SK-N-SH (cell line): ENCODE measurements at regions not wholly inside any gene's neighbourhood (a gene's known extent, or its start where the extent isn't known, plus 50 kb on each side); places are given as distances from the start of the nearest gene placed in this dataset.

ENCODE experiments used
- CTCF ChIA-PET: fragments of 300-600, 350-600 bp; formaldehyde crosslinking; extraction: SDS; loops from one replicate; lab custom pipeline; 2021; lab: Yijun Ruan, JAX
- POLR2A ChIA-PET: fragments of 350-600 bp; sonication (Branson Sonifier 250); formaldehyde crosslinking; extraction: SDS; loops from one replicate; lab custom pipeline; 2020; ENCODE audit warnings: antibody characterized with exemption, inconsistent platforms; lab: Yijun Ruan, JAX
- DNase-seq: peaks from one replicate; pipeline ENCODE4 v3.0.0; 2012
- H2AFZ ChIP-seq: fragments of 200-600 bp; sonication (generic); 2 replicates; pipeline ENCODE4 v1.8.1; 2016; ENCODE audit warnings: antibody characterized with exemption, mild to moderate bottlenecking, low read depth
- H3F3A ChIP-seq: fragments of 200-600 bp; sonication (generic); replicated peaks from 2 replicates; pipeline ENCODE3; 2016; ENCODE audit warnings: antibody characterized with exemption, mild to moderate bottlenecking; ENCODE audit not compliant: insufficient read depth
- H3K27ac ChIP-seq, 2 experiments: fragments of 200-500 bp in 1 of 2; fragments of 200-600 bp in 1 of 2; sonication (Bioruptor generic) in 1 of 2; sonication (generic), shearing (Covaris generic) in 1 of 2; 2 replicates each; pipeline versions ENCODE4 v1.5.1 to v1.6.1; 2014 to 2016; ENCODE audit warnings: low read depth in 2 of 2, inconsistent platforms in 1 of 2, low read length in 1 of 2, mild to moderate bottlenecking in 1 of 2, mixed read lengths in 1 of 2
- H3K27me3 ChIP-seq: fragments of 200-600 bp; sonication (generic), shearing (Covaris generic); 2 replicates; pipeline ENCODE4 v1.6.1; 2016; ENCODE audit warnings: mixed run types; ENCODE audit not compliant: insufficient read depth
- H3K36me3 ChIP-seq, 2 experiments: fragments of 200-500 bp in 1 of 2; fragments of 200-600 bp in 1 of 2; sonication (Bioruptor generic) in 1 of 2; sonication (generic) in 1 of 2; replicated peaks in 1 of 2; 2 replicates each; pipeline versions ENCODE3 to v1.5.1; 2014 to 2016; ENCODE audit warnings: low read length in 1 of 2, mild to moderate bottlenecking in 1 of 2; ENCODE audit not compliant: insufficient read depth in 2 of 2, control insufficient read depth in 1 of 2
- H3K4me1 ChIP-seq, 2 experiments: fragments of 200-500 bp in 1 of 2; fragments of 200-600 bp in 1 of 2; sonication (Bioruptor generic) in 1 of 2; sonication (generic), shearing (Covaris generic) in 1 of 2; 2 replicates each; pipeline versions ENCODE4 v1.5.1 to v1.6.1; 2014 to 2016; ENCODE audit warnings: low read depth in 1 of 2, low read length in 1 of 2, mixed run types in 1 of 2; ENCODE audit not compliant: insufficient read depth in 2 of 2, control insufficient read depth in 1 of 2
- H3K4me2 ChIP-seq: fragments of 200-600 bp; sonication (generic), shearing (Covaris generic); 2 replicates; pipeline ENCODE4 v1.6.1; 2017; ENCODE audit warnings: mixed run types
- H3K4me3 ChIP-seq, 2 experiments: fragments of 200-500 bp in 1 of 2; fragments of 200-600 bp in 1 of 2; sonication (Bioruptor generic) in 1 of 2; sonication (generic), shearing (Covaris generic) in 1 of 2; 2 replicates each; pipeline versions ENCODE4 v1.5.1 to v1.8.1; 2014 to 2016; ENCODE audit warnings: low read depth in 2 of 2, inconsistent platforms in 1 of 2, low read length in 1 of 2, mild to moderate bottlenecking in 1 of 2, mixed read lengths in 1 of 2, moderate library complexity in 1 of 2
- H3K79me2 ChIP-seq: fragments of 200-600 bp; sonication (generic); 2 replicates; pipeline ENCODE4 v1.8.1; 2017; ENCODE audit warnings: mild to moderate bottlenecking; ENCODE audit not compliant: insufficient read depth
- H3K9ac ChIP-seq: fragments of 200-600 bp; sonication (generic); 2 replicates; pipeline ENCODE4 v1.6.1; 2017; ENCODE audit warnings: mixed run types
- H3K9me2 ChIP-seq: fragments of 200-600 bp; sonication (generic); 2 replicates; pipeline ENCODE4 v1.6.1; 2017; ENCODE audit warnings: mixed run types
- H3K9me3 ChIP-seq: fragments of 200-600 bp; sonication (generic); 2 replicates; pipeline ENCODE4 v1.6.1; 2017; ENCODE audit warnings: mixed run types, mild to moderate bottlenecking, moderate library complexity
- H4K20me1 ChIP-seq: fragments of 200-600 bp; sonication (generic); 2 replicates; pipeline ENCODE4 v1.6.1; 2017; ENCODE audit warnings: mild to moderate bottlenecking, mixed run types; ENCODE audit not compliant: insufficient read depth
- CTCF ChIP-seq: fragments of 200-600 bp; sonication (generic); IDR thresholded peaks from 2 replicates; pipeline ENCODE4 v1.6.1; 2017; ENCODE audit warnings: antibody characterized with exemption, mild to moderate bottlenecking, moderate library complexity
- EP300 ChIP-seq, 2 experiments: IDR thresholded peaks; 2 replicates each; pipeline versions ENCODE4 v1.4.0 to v1.6.1; 2012; ENCODE audit warnings: borderline replicate concordance in 1 of 2, low read depth in 1 of 2, low read length in 1 of 2
- FOXJ3 ChIP-seq: sonication (generic); formaldehyde crosslinking; IDR thresholded peaks from 2 replicates; pipeline ENCODE4 v1.5.1; 2020; ENCODE audit warnings: mild to moderate bottlenecking, missing genetic modification reagents
- FOXM1 ChIP-seq: IDR thresholded peaks from 2 replicates; pipeline ENCODE4 v1.4.0; 2012; ENCODE audit warnings: low read depth, mild to moderate bottlenecking
- IRF3 ChIP-seq: fragments of 150-350 bp; IDR thresholded peaks from 2 replicates; pipeline ENCODE4 v1.6.1; 2016; ENCODE audit warnings: mild to moderate bottlenecking, low read depth, low read length
- MEF2A ChIP-seq: IDR thresholded peaks from 2 replicates; pipeline ENCODE4 v1.4.0; 2012; ENCODE audit warnings: low read depth, borderline replicate concordance
- MXI1 ChIP-seq: IDR thresholded peaks from 2 replicates; pipeline ENCODE4 v1.6.1; 2012; ENCODE audit warnings: mild to moderate bottlenecking, low read depth, low read length, improper control_type of control experiment
- NFIC ChIP-seq: IDR thresholded peaks from 2 replicates; pipeline ENCODE4 v1.4.0; 2012; ENCODE audit warnings: borderline replicate concordance
- NRF1 ChIP-seq: IDR thresholded peaks from 2 replicates; pipeline ENCODE4 v1.6.1; 2012; ENCODE audit warnings: low read depth, mild to moderate bottlenecking, low read length
- PBX3 ChIP-seq: IDR thresholded peaks from 2 replicates; pipeline ENCODE4; 2012
- RCOR1 ChIP-seq: fragments of 150-350 bp; IDR thresholded peaks from 2 replicates; pipeline ENCODE4 v1.6.1; 2017; ENCODE audit warnings: antibody characterized with exemption, low read length
- SIN3A ChIP-seq: IDR thresholded peaks from 2 replicates; pipeline ENCODE4 v1.6.1; 2012; ENCODE audit warnings: low read depth, mild to moderate bottlenecking, low read length, moderate library complexity, borderline replicate concordance
- SMC3 ChIP-seq: IDR thresholded peaks from 2 replicates; pipeline ENCODE4 v1.6.1; 2012; ENCODE audit warnings: low read depth, low read length, improper control_type of control experiment
- TAF1 ChIP-seq: IDR thresholded peaks from 2 replicates; pipeline ENCODE4 v1.6.1; 2012; ENCODE audit warnings: low read depth, mild to moderate bottlenecking, low read length, moderate library complexity, borderline replicate concordance
- TCF12 ChIP-seq: IDR thresholded peaks from 2 replicates; pipeline ENCODE4 v1.4.0; 2012
- TEAD4 ChIP-seq: IDR thresholded peaks from 2 replicates; pipeline ENCODE4 v1.4.0; 2012; ENCODE audit warnings: mild to moderate bottlenecking, borderline replicate concordance; ENCODE audit not compliant: insufficient read depth
- USF2 ChIP-seq: fragments of 150-350 bp; IDR thresholded peaks from 2 replicates; pipeline ENCODE4 v1.6.1; 2017; ENCODE audit warnings: antibody characterized with exemption, low read length, low read depth, borderline replicate concordance
- YY1 ChIP-seq: IDR thresholded peaks from 2 replicates; pipeline ENCODE4 v1.4.0; 2012; ENCODE audit warnings: low read depth, mild to moderate bottlenecking
- WGBS: methylation state at CpG from one replicate; pipeline ENCODE4 v1.1.6; 2017; ENCODE audit warnings: low lambda C conversion rate; 5-methylcytosine and 5-hydroxymethylcytosine counted together
- TF ChIP-seq, protein P1 (sequence below): IDR thresholded peaks from 2 replicates; pipeline ENCODE4 v1.6.1; 2012; ENCODE audit warnings: mild to moderate bottlenecking, low read depth, low read length, moderate library complexity

DNA sequence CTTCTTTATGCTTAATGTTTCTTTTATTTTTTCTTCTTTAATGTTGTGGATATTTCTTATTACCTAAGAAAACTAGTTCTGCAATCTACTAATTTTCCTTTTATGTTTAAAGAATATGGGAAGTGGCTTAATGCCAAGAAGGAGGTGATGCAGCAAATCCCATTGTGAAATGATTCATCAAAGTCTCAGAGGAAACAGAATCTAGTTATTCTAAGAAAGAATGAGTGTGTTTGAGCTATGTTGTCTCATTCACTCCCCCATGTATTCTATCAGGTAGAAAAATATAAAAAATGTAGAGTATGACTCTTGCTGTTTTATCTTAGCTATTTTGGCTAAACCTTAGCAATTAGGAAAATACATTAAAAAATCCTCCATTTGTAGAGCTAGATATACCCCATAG lies 659.9 kb upstream of the RGS18 start:
- H3K27me3 ChIP-seq = no peaks in the 10 kb centered on the region
- no peaks in the 10 kb centered on the region for H3F3A ChIP-seq
- no peaks in the 10 kb centered on the region for H3K9me2 ChIP-seq
- H3K36me3 ChIP-seq = no peaks in the 10 kb centered on the region
- TF ChIP-seq RCOR1 = no peak
- no peak for TF ChIP-seq SMC3
- TF ChIP-seq MEF2A = no peak
- TF ChIP-seq TEAD4 = no peak
- no peak overlapping the region for H3K4me3 ChIP-seq
- H4K20me1 ChIP-seq = no peaks in the 10 kb centered on the region
- H3K9ac ChIP-seq = no peak overlapping the region
- ChIA-PET POLR2A (no interaction called here), CTCF (no interaction called here)
- no peak overlapping the region for H3K27ac ChIP-seq
- no peaks in the 10 kb centered on the region for H3K79me2 ChIP-seq
- no peak for DNase-seq
- no peaks in the 10 kb centered on the region for H3K4me1 ChIP-seq
- no peaks in the 10 kb centered on the region for H3K9me3 ChIP-seq
- no peak overlapping the region for H3K4me2 ChIP-seq
- no peak overlapping the region for H2AFZ ChIP-seq

GRCh38 chr1:191498825-191499224 lies 659.4 kb upstream of the RGS18 start:
- no peaks in the 10 kb centered on the region for H3K4me1 ChIP-seq
- H3F3A ChIP-seq = no peaks in the 10 kb centered on the region
- H3K4me2 ChIP-seq = no peak overlapping the region
- H3K9ac ChIP-seq = no peak overlapping the region
- no peak overlapping the region for H3K4me3 ChIP-seq
- H2AFZ ChIP-seq = no peak overlapping the region
- DNase-seq = no peak
- CTCF ChIA-PET = no interaction called here
- H3K9me3 ChIP-seq = no peaks in the 10 kb centered on the region
- no peaks in the 10 kb centered on the region for H3K9me2 ChIP-seq
- WGBS = 23% methylated on average over 3 of the region's 3 CpGs
- H3K27ac ChIP-seq = no peak overlapping the region
- no peaks in the 10 kb centered on the region for H3K79me2 ChIP-seq
- no peaks in the 10 kb centered on the region for H3K36me3 ChIP-seq
- H3K27me3 ChIP-seq = no peaks in the 10 kb centered on the region
- POLR2A ChIA-PET = no interaction called here
- H4K20me1 ChIP-seq = no peaks in the 10 kb centered on the region
- TF ChIP-seq, protein P1, sequence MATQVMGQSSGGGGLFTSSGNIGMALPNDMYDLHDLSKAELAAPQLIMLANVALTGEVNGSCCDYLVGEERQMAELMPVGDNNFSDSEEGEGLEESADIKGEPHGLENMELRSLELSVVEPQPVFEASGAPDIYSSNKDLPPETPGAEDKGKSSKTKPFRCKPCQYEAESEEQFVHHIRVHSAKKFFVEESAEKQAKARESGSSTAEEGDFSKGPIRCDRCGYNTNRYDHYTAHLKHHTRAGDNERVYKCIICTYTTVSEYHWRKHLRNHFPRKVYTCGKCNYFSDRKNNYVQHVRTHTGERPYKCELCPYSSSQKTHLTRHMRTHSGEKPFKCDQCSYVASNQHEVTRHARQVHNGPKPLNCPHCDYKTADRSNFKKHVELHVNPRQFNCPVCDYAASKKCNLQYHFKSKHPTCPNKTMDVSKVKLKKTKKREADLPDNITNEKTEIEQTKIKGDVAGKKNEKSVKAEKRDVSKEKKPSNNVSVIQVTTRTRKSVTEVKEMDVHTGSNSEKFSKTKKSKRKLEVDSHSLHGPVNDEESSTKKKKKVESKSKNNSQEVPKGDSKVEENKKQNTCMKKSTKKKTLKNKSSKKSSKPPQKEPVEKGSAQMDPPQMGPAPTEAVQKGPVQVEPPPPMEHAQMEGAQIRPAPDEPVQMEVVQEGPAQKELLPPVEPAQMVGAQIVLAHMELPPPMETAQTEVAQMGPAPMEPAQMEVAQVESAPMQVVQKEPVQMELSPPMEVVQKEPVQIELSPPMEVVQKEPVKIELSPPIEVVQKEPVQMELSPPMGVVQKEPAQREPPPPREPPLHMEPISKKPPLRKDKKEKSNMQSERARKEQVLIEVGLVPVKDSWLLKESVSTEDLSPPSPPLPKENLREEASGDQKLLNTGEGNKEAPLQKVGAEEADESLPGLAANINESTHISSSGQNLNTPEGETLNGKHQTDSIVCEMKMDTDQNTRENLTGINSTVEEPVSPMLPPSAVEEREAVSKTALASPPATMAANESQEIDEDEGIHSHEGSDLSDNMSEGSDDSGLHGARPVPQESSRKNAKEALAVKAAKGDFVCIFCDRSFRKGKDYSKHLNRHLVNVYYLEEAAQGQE = no peak
- TF ChIP-seq TEAD4 (no peak), NRF1 (no peak), PBX3 (no peak), USF2 (no peak), FOXM1 (no peak), FOXJ3 (CRISPR knock-in tag) (no peak), NFIC (no peak), SIN3A (no peak), TAF1 (no peak), CTCF (no peak), EP300 (IDR thresholded peaks at IDR 0.05; ENCODE audit: borderline replicate concordance in 1 of 2, low read depth in 1 of 2, low read length in 1 of 2) (no peak), YY1 (no peak), SMC3 (no peak), TCF12 (no peak), MEF2A (no peak), MXI1 (no peak), IRF3 (no peak)
